ENCODE measurements at regions not wholly inside any gene's neighbourhood (a gene's known extent, or its start where the extent isn't known, plus 50 kb on each side); places are given as distances from the start of the nearest gene placed in this dataset.

- DNase-seq (ENCODE audit: low read depth, low spot score), result no peak
- no peak overlapping the region for H3K4me3 ChIP-seq (ENCODE audit: low read length)
These were observed 78.4 kb upstream of the ERRFI1 start for GRCh38 chr1:8104278-8105236.

GRCh38 chr1:8097908-8098307 lies 71.8 kb upstream of the ERRFI1 start:
- H3K4me3 ChIP-seq (ENCODE audit: low read length), result no peak overlapping the region
- DNase-seq (ENCODE audit: low read depth, low spot score), result no peak

GRCh38 chr1:8097077-8097799 lies 71.1 kb upstream of the ERRFI1 start:
- no peak overlapping the region for H3K4me3 ChIP-seq (ENCODE audit: low read length)
- no peak for DNase-seq (ENCODE audit: low read depth, low spot score)

- H3K4me3 ChIP-seq (ENCODE audit: low read length), result no peak overlapping the region
- DNase-seq (ENCODE audit: low read depth, low spot score), result no peak
These were observed 70.2 kb upstream of the ERRFI1 start for GRCh38 chr1:8096105-8097011.

GRCh38 chr1:8095584-8095983 lies 69.5 kb upstream of the ERRFI1 start:
- no peak for DNase-seq (ENCODE audit: low read depth, low spot score)
- H3K4me3 ChIP-seq (ENCODE audit: low read length), result no peak overlapping the region

GRCh38 chr1:8094481-8095241 lies 68.6 kb upstream of the ERRFI1 start:
- no peak overlapping the region for H3K4me3 ChIP-seq (ENCODE audit: low read length)
- no peak for DNase-seq (ENCODE audit: low read depth, low spot score)

- no peak for DNase-seq (ENCODE audit: low read depth, low spot score)
- H3K4me3 ChIP-seq (ENCODE audit: low read length), result no peak overlapping the region
These were observed 67.3 kb upstream of the ERRFI1 start for GRCh38 chr1:8093221-8093980.

GRCh38 chr1:8092657-8093056 lies 66.5 kb upstream of the ERRFI1 start:
- DNase-seq (ENCODE audit: low read depth, low spot score), result no peak

GRCh38 chr1:8091691-8092090 lies 65.6 kb upstream of the ERRFI1 start:
- H3K4me3 ChIP-seq (ENCODE audit: low read length), result no peak overlapping the region
- DNase-seq (ENCODE audit: low read depth, low spot score), result no peak

More at GRCh38 chr1:8092657-8093056, 66.5 kb upstream of the ERRFI1 start:
- H3K4me3 ChIP-seq (ENCODE audit: low read length), result no peak overlapping the region

- DNase-seq (ENCODE audit: low read depth, low spot score), result no peak
- H3K4me3 ChIP-seq (ENCODE audit: low read length), result no peak overlapping the region
These were observed 64.2 kb upstream of the ERRFI1 start for GRCh38 chr1:8090241-8090702.

- no peak for DNase-seq (ENCODE audit: low read depth, low spot score)
- no peak overlapping the region for H3K4me3 ChIP-seq (ENCODE audit: low read length)
These were observed 63.6 kb upstream of the ERRFI1 start for GRCh38 chr1:8089535-8090228.

- no peak for DNase-seq (ENCODE audit: low read depth, low spot score)
- no peak overlapping the region for H3K4me3 ChIP-seq (ENCODE audit: low read length)
These were observed 59.9 kb upstream of the ERRFI1 start for GRCh38 chr1:8086055-8086454.

- H3K4me3 ChIP-seq (ENCODE audit: low read length), result no peak overlapping the region
- DNase-seq (ENCODE audit: low read depth, low spot score), result no peak
These were observed 58.8 kb upstream of the ERRFI1 start for GRCh38 chr1:8084913-8085312.

GRCh38 chr1:8083739-8084484 lies 57.8 kb upstream of the ERRFI1 start:
- no peak for DNase-seq (ENCODE audit: low read depth, low spot score)

GRCh38 chr1:8082945-8083344 lies 56.8 kb upstream of the ERRFI1 start:
- H3K4me3 ChIP-seq (ENCODE audit: low read length), result no peak overlapping the region
- no peak for DNase-seq (ENCODE audit: low read depth, low spot score)

More at GRCh38 chr1:8083739-8084484, 57.8 kb upstream of the ERRFI1 start:
- no peak overlapping the region for H3K4me3 ChIP-seq (ENCODE audit: low read length)

GRCh38 chr1:8078176-8078671 lies 52.1 kb upstream of the ERRFI1 start:
- DNase-seq (ENCODE audit: low read depth, low spot score), result no peak
- H3K4me3 ChIP-seq (ENCODE audit: low read length), result no peak overlapping the region

All from Jurkat, Clone E6-1 (cell line).